Renal cortex interstitium (tissue), 11 donors: ENCODE measurements at regions not wholly inside any gene's neighbourhood (a gene's known extent, or its start where the extent isn't known, plus 50 kb on each side); places are given as distances from the start of the nearest gene placed in this dataset.
"Not testable (repeated sequence)": the region's sequence is repeated elsewhere in the genome, so short reads cannot be mapped to it uniquely, and the experiment has no call there.

Experiments used
- DNase-seq, 11 donors: peaks; one replicate each; pipeline ENCODE4 v3.0.0-alpha.2; 2013; ENCODE audit warnings: low read depth in 9 of 11, low spot score in 4 of 11; ENCODE audit errors: extremely low read depth in 1 of 11

DNA sequence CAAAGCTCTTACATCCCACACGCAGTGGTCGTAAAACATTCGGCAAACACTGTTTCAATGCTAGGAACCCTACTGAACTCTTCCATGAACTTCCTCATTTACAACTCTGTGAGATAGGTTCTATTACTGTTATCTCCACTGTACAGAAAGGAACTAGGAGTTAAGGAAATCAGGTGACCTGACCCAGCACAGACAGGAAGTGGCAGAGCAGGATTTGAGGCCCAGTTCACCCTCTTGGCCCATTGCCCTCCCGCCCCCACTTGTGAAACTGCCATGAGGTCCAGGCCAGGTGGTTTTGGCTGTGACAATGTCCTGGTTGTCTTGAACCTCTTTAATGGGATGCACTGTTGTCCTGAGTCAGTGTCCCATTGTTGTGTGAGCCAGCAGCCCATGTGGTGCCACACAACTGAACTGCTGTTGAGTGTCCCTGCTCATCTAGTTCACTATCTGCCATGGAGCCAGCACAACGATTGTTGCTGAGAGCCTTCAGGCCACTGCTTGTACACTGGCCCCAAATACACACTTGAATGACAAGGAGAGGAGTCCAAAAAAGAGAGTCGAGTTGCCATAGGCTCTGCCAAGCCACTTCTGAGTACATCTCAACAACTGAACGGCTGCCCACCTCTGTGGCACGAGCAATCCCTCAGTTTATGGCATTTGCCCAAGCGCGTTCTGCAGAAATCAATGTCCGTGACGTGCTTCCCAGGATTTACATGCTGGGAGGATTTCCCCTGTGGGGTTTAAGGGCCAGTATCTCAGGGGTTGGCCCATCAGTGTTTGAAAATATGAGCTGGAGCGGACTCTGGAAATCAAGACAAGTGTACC, 484.6 kb downstream of the TSHZ3 start:
- DNase-seq = no peak

DNA sequence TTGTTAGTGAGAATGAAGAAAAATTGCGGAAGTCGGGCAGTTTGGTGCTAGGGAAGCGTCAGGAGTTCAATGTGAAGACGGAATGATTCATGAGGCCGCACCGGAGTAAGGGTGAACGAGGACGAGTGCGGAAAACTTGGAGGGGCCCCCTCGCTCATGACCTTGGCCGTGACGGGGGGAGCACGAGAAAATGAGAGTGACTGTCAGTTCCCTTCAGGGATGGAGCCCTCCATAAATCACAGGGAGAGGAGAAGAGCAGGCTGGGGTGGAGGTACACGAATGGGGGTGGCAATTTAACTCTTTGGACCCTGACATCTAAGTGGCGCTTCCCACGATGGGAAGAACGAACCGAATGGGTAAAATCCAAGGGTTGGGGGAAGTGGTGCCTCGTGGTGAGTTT, 486.4 kb downstream of the TSHZ3 start:
- no peak for DNase-seq

DNA sequence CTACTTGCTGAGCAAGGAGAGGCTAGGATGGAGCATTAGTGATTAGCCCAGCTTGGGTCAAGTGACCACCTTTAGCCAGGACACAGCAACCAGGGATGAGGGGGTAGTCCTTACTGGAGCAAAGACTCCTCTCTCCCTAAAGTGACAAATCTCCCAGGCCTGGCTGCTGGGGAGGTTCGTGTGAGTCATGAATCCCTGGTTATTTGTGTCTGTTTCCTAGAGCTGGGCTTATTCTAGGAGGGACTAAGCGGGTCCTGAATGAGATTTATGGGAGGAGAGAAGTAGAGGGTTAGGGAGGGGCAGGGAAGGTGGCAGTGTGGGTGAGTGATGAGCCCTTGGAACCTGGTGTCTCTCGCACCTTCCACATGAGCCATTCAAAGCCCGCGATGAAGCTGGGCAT, 487.3 kb downstream of the TSHZ3 start:
- DNase-seq = no peak

GRCh38 chr19:30857966-30858490, 485.8 kb downstream of the ZNF536 start:
- DNase-seq = no peak

- DNase-seq = no peak
Measured at GRCh38 chr19:30857388-30857787, 485.2 kb downstream of the ZNF536 start.

- no peak for DNase-seq
Measured at GRCh38 chr19:30856786-30857185, 484.6 kb downstream of the ZNF536 start.

- DNase-seq = no peak
Measured at GRCh38 chr19:30856376-30856775, 484.2 kb downstream of the ZNF536 start.

- peak in 1 of 11 donors; percentile 10 for DNase-seq
Measured at GRCh38 chr19:30855442-30855841, 483.3 kb downstream of the ZNF536 start.

DNA sequence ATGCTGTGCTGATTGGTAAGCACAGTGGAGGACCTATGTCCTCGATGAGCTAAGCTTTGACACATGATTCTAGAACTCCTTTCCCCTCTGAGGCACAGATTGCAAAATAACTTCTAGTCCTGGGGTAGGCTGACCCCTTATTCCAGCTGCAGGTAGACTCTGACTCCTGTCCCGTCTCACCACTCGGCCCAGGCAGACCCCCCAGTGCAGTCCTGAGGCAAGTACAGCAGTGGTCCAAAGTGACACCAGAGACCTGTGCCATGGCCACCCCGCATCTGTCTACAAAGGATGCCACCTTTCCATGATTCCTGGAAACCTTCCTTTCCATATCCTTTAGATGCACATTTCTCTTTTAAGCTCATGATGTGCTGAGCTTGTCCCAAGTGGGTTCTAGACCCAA, 482.5 kb downstream of the ZNF536 start:
- no peak for DNase-seq

GRCh38 chr19:30854207-30854606, 482.0 kb downstream of the ZNF536 start:
- DNase-seq = no peak

GRCh38 chr19:30853036-30853435, 480.9 kb downstream of the ZNF536 start:
- DNase-seq = no peak

DNA sequence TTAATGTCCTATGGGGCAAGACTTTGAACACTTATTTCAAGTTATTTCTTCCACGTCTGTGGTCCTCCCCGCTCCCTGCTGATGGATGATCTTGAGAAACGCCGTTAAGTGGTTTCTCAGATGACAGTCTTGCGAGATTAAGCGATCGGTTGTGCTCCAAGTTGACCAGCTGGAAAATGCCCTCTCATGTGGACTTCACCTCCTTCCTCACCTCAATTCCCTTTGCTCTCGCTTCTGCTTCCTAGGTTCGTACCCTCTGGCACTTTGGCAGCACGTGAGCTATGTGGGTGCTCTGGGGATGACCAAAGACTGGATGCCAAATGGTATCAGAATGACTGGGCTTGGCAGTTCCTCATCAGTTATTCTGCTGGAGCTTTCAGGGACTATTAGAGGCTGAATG, 480.0 kb downstream of the ZNF536 start:
- DNase-seq = no peak

- DNase-seq = no peak
Measured at GRCh38 chr19:30851646-30852045, 479.5 kb downstream of the ZNF536 start.

GRCh38 chr19:30848636-30849425, 476.6 kb downstream of the ZNF536 start:
- DNase-seq = peak; percentile 35 to 78 (median 53)

GRCh38 chr19:30846102-30846501, 473.9 kb downstream of the ZNF536 start:
- DNase-seq = no peak

DNA sequence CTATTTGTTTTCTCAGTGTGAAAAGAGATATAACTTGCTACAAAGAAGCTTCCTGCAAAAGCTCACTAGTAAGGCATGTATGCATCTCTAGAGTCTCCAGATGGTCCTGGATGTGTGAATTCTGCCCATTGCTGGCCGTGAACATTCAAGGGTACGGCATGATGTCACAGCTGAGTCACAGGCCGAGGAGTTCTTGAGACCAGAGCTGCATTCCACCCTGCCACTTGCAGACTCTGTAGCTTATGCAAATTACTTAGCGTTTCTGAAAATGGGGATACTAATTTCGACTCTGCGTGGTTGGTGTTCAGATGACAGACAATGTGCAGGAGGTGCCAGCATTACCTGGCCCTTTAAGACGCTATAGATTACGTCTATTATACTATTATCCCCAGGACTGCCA, 470.7 kb downstream of the ZNF536 start:
- DNase-seq = no peak

DNA sequence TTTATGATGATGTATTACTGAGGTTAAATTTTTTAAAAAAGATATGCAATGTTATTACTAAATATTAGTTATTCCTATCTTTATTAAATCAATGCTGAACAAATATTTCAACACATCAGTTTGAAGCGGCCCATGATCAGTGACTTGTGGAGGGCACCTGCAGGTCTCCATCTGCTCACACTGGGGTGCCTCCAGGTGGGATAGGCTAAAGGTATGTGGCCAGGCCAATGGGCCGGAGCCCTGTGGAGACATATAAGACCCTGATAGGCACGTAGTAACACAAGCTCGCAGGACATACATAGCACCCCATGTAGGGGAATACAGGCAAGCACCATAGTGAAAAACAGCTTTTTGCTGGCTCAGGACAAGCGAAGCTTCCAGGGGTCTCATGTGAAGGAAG, 469.8 kb downstream of the ZNF536 start:
- no peak for DNase-seq

GRCh38 chr19:30830875-30831274, 458.7 kb downstream of the ZNF536 start:
- DNase-seq = no peak

- DNase-seq = not testable (repeated sequence)
Measured at GRCh38 chr19:30825505-30825904, 453.3 kb downstream of the ZNF536 start.

DNA sequence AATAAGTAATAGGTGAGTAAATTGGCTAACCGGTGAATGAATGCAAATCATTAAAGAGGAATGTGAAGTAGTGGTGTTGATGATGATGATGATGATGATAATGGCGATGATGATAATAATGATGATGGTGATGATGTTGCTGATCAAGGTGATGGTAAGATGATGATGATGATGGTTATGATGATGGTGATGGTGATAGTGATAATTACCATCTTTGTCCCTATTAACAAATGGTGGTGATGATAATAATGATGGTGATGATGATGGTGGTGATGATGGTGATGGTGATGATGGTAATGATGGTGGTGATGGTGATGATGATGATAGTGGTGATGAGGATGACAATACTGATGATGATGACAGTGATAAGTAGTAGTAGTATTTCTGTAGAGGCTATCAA, 452.6 kb downstream of the ZNF536 start:
- no peak for DNase-seq
